HG03139 (cell line): ENCODE measurements at regions not wholly inside any gene's neighbourhood (a gene's known extent, or its start where the extent isn't known, plus 50 kb on each side); places are given as distances from the start of the nearest gene placed in this dataset.
"Not testable (repeated sequence)": the region's sequence is repeated elsewhere in the genome, so short reads cannot be mapped to it uniquely, and the experiment has no call there.

Experiments used
- ATAC-seq: cut with Tn5 transposase; IDR thresholded peaks from one replicate; pipeline ENCODE4 v1.9.1; 2021; ENCODE audit not compliant: unreplicated experiment

- no peak for ATAC-seq
Observed at GRCh38 chr6:97450087-97450486, 167.1 kb upstream of the MMS22L start.

- ATAC-seq = no peak
Observed at GRCh38 chr6:97456070-97456469, 173.1 kb upstream of the MMS22L start.

GRCh38 chr6:97459535-97459934 lies 176.5 kb upstream of the MMS22L start:
- no peak for ATAC-seq

- no peak for ATAC-seq
Observed at GRCh38 chr6:97459986-97460385, 177.0 kb upstream of the MMS22L start.

- ATAC-seq = no peak
Observed at GRCh38 chr6:97460394-97461080, 177.5 kb upstream of the MMS22L start.

- no peak for ATAC-seq
Observed at GRCh38 chr6:97461218-97461617, 178.2 kb upstream of the MMS22L start.

- ATAC-seq = no peak
Observed at GRCh38 chr6:97462031-97462430, 179.0 kb upstream of the MMS22L start.

- ATAC-seq = no peak
Observed at GRCh38 chr6:97462938-97463598, 180.1 kb upstream of the MMS22L start.

- ATAC-seq = no peak
Observed at GRCh38 chr6:97465877-97466561, 183.0 kb upstream of the MMS22L start.

GRCh38 chr6:97468981-97469380 lies 186.0 kb upstream of the MMS22L start:
- ATAC-seq = no peak

- ATAC-seq = no peak
Observed at GRCh38 chr6:97469451-97469850, 186.4 kb upstream of the MMS22L start.

- no peak for ATAC-seq
Observed at GRCh38 chr6:97470322-97470721, 187.3 kb upstream of the MMS22L start.

GRCh38 chr6:97473979-97474378 lies 191.0 kb upstream of the MMS22L start:
- ATAC-seq = no peak

- peak; percentile 98 for ATAC-seq
Observed at GRCh38 chr6:97497713-97498331, 214.8 kb upstream of the MMS22L start.

- no peak for ATAC-seq
Observed at GRCh38 chr6:97501853-97502252, 218.8 kb upstream of the MMS22L start.

GRCh38 chr6:97508646-97509045 lies 225.6 kb upstream of the MMS22L start:
- ATAC-seq = no peak

- ATAC-seq = not testable (repeated sequence)
Observed at GRCh38 chr6:97513260-97513659, 230.2 kb upstream of the MMS22L start.

GRCh38 chr6:97524811-97525210 lies 241.8 kb upstream of the MMS22L start:
- no peak for ATAC-seq

- no peak for ATAC-seq
Observed at GRCh38 chr6:97535800-97536199, 252.8 kb upstream of the MMS22L start.

GRCh38 chr6:97548354-97548753 lies 265.3 kb upstream of the MMS22L start:
- no peak for ATAC-seq

GRCh38 chr6:97557355-97557754 lies 274.3 kb upstream of the MMS22L start:
- no peak for ATAC-seq

- no peak for ATAC-seq
Observed at GRCh38 chr6:97563529-97563928, 280.5 kb upstream of the MMS22L start.
